Brain microvascular endothelial cell (primary cell): ENCODE measurements at regions not wholly inside any gene's neighbourhood (a gene's known extent, or its start where the extent isn't known, plus 50 kb on each side); places are given as distances from the start of the nearest gene placed in this dataset.

ENCODE experiments used
- DNase-seq: peaks from one replicate; pipeline ENCODE4 v3.0.0-alpha.2; 2020
- H3K27ac ChIP-seq: fragments of 250-450 bp; sonication (Bioruptor Pico); 2 replicates; pipeline ENCODE4 v1.5.1; 2020; ENCODE audit warnings: mild to moderate bottlenecking, moderate library complexity
- H3K27me3 ChIP-seq: fragments of 250-450 bp; sonication (Bioruptor Pico); replicated peaks from 2 replicates; pipeline ENCODE4 v1.5.1; 2020; ENCODE audit warnings: mild to moderate bottlenecking
- H3K36me3 ChIP-seq: fragments of 250-450 bp; sonication (Bioruptor Pico); replicated peaks from 2 replicates; pipeline ENCODE4 v1.5.1; 2020; ENCODE audit warnings: mild to moderate bottlenecking
- H3K4me3 ChIP-seq: 2 replicates; pipeline ENCODE4 v1.5.1; 2011; ENCODE audit warnings: low read depth, mild to moderate bottlenecking, control low read depth, low read length, moderate library complexity
- in situ Hi-C: cut with HindIII; loops from 2 replicates; pipeline ENCODE4 v1.10.0; 2017; ENCODE audit warnings: low sequenced_read_pairs, low pct_ligation_motif_present
- TF ChIP-seq, protein P1 (sequence below): IDR thresholded peaks from 2 replicates; pipeline ENCODE4 v1.5.1; 2011; ENCODE audit warnings: low read depth, mild to moderate bottlenecking, moderate library complexity, low read length, control low read depth, inconsistent platforms; ENCODE audit errors: missing control alignments

DNA sequence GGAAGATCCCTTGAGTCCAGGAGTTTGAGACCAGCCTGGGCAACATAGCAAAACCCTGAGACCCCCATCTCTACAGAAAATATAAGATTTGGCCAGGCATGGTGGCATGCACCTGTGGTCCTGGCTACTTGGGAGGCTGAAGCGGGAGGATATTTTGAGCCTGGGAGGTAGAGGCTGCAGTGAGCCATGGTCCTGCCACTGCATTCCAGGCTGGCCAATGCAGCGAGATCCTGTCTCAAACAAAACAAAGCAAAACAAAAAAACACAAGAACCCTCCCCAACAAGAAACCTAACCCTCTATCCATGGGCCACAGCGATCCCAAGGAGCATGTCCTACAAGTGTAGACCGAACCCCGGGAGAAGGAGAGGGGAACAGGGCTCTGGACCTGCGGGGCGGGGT lies 133.3 kb downstream of the MGAT5B start:
- Histone ChIP-seq H3K36me3 (no peaks in the 10 kb centered on the region), H3K27ac (no peak overlapping the region), H3K27me3 (no peaks in the 10 kb centered on the region), H3K4me3 (no peak overlapping the region)
- TF ChIP-seq, protein P1, sequence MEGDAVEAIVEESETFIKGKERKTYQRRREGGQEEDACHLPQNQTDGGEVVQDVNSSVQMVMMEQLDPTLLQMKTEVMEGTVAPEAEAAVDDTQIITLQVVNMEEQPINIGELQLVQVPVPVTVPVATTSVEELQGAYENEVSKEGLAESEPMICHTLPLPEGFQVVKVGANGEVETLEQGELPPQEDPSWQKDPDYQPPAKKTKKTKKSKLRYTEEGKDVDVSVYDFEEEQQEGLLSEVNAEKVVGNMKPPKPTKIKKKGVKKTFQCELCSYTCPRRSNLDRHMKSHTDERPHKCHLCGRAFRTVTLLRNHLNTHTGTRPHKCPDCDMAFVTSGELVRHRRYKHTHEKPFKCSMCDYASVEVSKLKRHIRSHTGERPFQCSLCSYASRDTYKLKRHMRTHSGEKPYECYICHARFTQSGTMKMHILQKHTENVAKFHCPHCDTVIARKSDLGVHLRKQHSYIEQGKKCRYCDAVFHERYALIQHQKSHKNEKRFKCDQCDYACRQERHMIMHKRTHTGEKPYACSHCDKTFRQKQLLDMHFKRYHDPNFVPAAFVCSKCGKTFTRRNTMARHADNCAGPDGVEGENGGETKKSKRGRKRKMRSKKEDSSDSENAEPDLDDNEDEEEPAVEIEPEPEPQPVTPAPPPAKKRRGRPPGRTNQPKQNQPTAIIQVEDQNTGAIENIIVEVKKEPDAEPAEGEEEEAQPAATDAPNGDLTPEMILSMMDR, result no peak
- in situ Hi-C loops, result no loop called here
- no peak for DNase-seq

DNA sequence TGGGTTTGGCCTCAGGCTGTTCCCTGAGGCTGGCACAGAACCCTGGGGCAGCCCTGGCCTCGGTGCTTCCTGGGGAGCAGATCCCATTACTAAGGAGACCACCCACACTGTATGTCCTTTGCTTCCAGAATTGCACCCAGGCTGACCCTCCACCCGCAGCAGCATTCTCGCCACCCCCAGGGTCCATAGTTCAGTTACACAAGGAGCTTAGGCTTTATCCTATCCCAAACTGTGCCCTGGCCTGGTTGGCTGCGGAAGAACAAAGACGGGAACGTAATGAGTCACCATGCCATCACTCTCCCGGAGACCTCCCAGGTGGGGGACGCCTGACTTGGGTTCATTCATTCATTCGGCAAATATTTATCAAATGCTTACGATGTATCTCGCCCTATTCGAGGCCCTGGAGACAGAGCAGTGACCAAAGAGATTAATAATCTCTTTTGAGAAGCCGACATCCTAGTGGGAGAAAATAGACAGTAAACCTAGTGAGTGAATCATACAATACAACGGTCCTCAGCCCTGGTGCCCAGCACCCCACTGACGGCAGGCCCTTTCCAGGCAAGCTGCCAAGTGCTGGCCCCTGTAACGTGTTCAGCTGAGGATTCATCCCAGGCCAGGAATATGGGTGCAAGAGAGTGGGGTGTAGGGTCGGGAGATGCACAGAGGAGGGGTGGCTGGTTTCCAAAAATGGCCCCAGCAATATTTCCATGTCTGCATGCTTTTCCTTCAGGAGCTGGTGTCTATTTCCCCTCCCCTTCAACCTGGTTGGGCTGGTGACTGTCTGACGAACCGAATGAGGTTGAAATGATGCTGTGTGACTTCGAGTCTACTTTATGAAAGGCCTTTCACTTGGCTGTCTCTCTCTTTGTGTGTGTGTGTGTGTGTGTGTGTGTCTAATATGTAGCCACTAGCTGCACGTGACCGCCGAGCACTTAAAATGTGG lies 134.2 kb downstream of the MGAT5B start:
- Histone ChIP-seq H3K27me3 (no peaks in the 10 kb centered on the region), H3K27ac (no peak overlapping the region), H3K36me3 (no peaks in the 10 kb centered on the region), H3K4me3 (no peak overlapping the region)
- peak; percentile 75 for DNase-seq
- in situ Hi-C loops, result no loop called here
- TF ChIP-seq, protein P1, result no peak

DNA sequence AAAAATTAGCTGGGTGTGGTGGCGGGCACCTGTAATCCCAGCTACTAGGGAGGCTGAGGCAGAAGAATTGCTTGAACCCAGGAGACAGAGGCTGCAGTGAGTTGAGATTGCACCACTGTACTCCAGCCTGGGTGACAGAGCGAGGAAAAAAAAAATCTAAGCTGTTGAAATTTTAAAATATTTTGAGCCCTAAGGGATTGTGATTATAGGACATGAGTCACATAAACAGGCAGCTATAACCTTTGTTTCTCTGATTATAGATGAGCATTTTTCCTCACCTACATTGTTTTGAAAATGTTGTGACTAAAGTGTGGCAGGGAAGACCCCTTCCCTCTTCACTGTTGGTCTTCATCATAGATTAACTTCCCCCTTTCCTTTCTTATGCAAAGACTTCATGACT lies 135.5 kb downstream of the MGAT5B start:
- TF ChIP-seq, protein P1, result no peak
- Histone ChIP-seq H3K36me3 (no peaks in the 10 kb centered on the region), H3K4me3 (no peak overlapping the region), H3K27me3 (no peaks in the 10 kb centered on the region), H3K27ac (no peak overlapping the region)
- in situ Hi-C loops, result no loop called here
- no peak for DNase-seq

DNA sequence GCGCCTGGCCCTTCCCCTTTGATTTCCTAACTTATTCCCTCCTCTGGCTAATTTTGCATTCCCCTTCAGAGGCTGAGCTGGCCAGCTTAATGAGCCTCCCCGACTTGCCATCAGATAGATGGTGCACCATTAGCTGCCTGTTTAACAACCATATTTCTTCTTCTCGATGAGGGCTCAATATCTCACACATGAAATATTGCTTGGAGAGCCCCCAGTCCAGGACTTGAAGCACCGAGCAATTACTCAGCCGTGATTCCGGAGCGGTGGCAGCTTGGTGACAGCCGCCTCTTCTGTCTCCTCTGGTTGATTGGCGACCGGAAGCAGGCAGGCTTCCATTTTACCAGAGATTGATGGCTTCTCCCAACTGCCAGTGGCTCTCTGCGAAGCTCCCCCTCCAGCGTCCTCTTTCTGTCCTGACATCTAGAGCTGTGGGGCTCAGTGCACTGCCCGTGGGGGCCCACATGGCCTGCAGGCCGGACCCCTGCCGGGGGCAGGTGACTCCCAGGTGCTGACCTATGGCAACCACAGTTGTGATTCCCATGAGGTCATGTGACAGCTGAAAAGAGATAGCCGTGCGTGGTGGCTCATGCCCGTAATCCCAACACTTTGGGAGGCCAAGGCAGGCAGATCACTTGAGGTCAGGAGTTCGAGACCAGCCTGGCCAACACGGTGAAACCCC lies 133.7 kb upstream of the SEC14L1 start:
- TF ChIP-seq, protein P1, result no peak
- H3K36me3 ChIP-seq, result no peaks in the 10 kb centered on the region
- H3K27me3 ChIP-seq, result no peaks in the 10 kb centered on the region
- H3K27ac ChIP-seq, result no peak overlapping the region
- no peak overlapping the region for H3K4me3 ChIP-seq
- no peak for DNase-seq
- in situ Hi-C loops, result no loop called here

DNA sequence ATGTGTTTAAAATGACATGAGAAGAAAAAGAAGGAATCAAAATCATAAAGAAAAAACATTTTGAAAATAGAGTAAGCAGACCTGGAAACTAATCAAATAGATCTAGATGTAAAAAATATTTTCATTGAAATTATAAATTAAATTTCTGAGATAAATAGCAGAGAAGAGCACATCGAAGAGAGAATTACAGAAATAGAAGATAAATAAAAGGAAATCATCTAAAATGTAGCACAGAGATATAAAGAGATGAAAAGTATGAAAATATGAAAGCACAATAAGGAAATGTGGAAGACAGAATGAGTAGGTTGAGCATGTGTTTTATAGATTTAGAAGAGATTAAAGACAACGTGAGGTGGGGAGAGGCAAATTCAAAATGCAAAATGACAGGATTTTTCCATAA lies 130.9 kb upstream of the SEC14L1 start:
- TF ChIP-seq, protein P1, result no peak
- in situ Hi-C loops, result no loop called here
- Histone ChIP-seq H3K36me3 (no peaks in the 10 kb centered on the region), H3K27me3 (no peaks in the 10 kb centered on the region), H3K4me3 (no peak overlapping the region), H3K27ac (no peak overlapping the region)
- DNase-seq, result no peak
